Neural cell (in vitro differentiated cells): ENCODE measurements at regions not wholly inside any gene's neighbourhood (a gene's known extent, or its start where the extent isn't known, plus 50 kb on each side); places are given as distances from the start of the nearest gene placed in this dataset.

Experiments
- EP300 ChIP-seq: fragments of 450-650 bp; conservative IDR thresholded peaks from 2 replicates; pipeline ENCODE4 v1.6.1; 2014; ENCODE audit warnings: antibody characterized with exemption, mild to moderate bottlenecking, moderate library complexity; ENCODE audit not compliant: poor library complexity, severe bottlenecking
- EZH2 ChIP-seq: fragments of 200-600, 300-800 bp; shearing (Covaris generic), sonication (generic); IDR thresholded peaks from 2 replicates; pipeline ENCODE4 v1.6.1; 2014; ENCODE audit warnings: antibody characterized with exemption, low read length, borderline replicate concordance, mild to moderate bottlenecking; ENCODE audit not compliant: insufficient read depth, poor library complexity, severe bottlenecking
- MXI1 ChIP-seq: fragments of 450-650 bp; conservative IDR thresholded peaks from 2 replicates; pipeline ENCODE4 v1.6.1; 2014; ENCODE audit warnings: antibody characterized with exemption, mild to moderate bottlenecking; ENCODE audit not compliant: poor library complexity, severe bottlenecking
- POLR2AphosphoS5 ChIP-seq: IDR thresholded peaks from 2 replicates; pipeline ENCODE4 v1.6.1; 2012
- RAD21 ChIP-seq: fragments of 450-650 bp; conservative IDR thresholded peaks from 2 replicates; pipeline ENCODE4 v1.6.1; 2014; ENCODE audit warnings: antibody characterized with exemption, mild to moderate bottlenecking, moderate library complexity
- SMC3 ChIP-seq: fragments of 450-650 bp; conservative IDR thresholded peaks from 2 replicates; pipeline ENCODE4 v1.6.1; 2014; ENCODE audit warnings: antibody characterized with exemption, mild to moderate bottlenecking, moderate library complexity; ENCODE audit not compliant: poor library complexity
- TAF1 ChIP-seq: IDR thresholded peaks from 2 replicates; pipeline ENCODE4 v1.6.1; 2012; ENCODE audit warnings: low read depth
- TF ChIP-seq, protein P1 (sequence below): fragments of 450-650 bp; IDR thresholded peaks from 2 replicates; pipeline ENCODE4 v1.5.1; 2014; ENCODE audit warnings: antibody characterized with exemption, mild to moderate bottlenecking, moderate library complexity; ENCODE audit not compliant: poor library complexity, severe bottlenecking
- TF ChIP-seq, protein P2 (sequence below): IDR thresholded peaks from 2 replicates; pipeline ENCODE4 v1.6.1; 2012; ENCODE audit warnings: borderline replicate concordance

DNA sequence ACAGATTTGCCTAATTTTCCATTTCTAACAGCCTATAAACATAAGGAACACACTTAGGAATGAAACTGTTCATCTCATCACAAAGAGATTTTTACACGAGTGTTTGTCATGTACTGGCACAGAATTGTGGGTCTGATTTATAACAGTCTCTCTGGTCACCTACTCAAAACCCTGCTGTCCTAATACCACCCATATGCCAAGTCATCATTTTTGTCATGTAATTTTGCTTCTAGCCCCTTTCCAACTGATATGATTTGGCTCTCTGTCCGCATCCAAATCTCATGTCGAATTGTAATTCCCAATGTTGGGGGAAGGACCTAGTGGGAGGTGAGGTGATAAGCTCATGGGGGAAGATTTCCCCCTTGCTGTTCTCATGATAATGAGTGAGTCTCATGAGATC is 284.1 kb upstream of the SLITRK2 start:
- TF ChIP-seq POLR2AphosphoS5 (no peak), MXI1 (no peak), EZH2 (no peak), SMC3 (no peak), RAD21 (no peak), TAF1 (no peak), EP300 (no peak)
- TF ChIP-seq, protein P1, sequence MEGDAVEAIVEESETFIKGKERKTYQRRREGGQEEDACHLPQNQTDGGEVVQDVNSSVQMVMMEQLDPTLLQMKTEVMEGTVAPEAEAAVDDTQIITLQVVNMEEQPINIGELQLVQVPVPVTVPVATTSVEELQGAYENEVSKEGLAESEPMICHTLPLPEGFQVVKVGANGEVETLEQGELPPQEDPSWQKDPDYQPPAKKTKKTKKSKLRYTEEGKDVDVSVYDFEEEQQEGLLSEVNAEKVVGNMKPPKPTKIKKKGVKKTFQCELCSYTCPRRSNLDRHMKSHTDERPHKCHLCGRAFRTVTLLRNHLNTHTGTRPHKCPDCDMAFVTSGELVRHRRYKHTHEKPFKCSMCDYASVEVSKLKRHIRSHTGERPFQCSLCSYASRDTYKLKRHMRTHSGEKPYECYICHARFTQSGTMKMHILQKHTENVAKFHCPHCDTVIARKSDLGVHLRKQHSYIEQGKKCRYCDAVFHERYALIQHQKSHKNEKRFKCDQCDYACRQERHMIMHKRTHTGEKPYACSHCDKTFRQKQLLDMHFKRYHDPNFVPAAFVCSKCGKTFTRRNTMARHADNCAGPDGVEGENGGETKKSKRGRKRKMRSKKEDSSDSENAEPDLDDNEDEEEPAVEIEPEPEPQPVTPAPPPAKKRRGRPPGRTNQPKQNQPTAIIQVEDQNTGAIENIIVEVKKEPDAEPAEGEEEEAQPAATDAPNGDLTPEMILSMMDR: no peak
- TF ChIP-seq, protein P2, sequence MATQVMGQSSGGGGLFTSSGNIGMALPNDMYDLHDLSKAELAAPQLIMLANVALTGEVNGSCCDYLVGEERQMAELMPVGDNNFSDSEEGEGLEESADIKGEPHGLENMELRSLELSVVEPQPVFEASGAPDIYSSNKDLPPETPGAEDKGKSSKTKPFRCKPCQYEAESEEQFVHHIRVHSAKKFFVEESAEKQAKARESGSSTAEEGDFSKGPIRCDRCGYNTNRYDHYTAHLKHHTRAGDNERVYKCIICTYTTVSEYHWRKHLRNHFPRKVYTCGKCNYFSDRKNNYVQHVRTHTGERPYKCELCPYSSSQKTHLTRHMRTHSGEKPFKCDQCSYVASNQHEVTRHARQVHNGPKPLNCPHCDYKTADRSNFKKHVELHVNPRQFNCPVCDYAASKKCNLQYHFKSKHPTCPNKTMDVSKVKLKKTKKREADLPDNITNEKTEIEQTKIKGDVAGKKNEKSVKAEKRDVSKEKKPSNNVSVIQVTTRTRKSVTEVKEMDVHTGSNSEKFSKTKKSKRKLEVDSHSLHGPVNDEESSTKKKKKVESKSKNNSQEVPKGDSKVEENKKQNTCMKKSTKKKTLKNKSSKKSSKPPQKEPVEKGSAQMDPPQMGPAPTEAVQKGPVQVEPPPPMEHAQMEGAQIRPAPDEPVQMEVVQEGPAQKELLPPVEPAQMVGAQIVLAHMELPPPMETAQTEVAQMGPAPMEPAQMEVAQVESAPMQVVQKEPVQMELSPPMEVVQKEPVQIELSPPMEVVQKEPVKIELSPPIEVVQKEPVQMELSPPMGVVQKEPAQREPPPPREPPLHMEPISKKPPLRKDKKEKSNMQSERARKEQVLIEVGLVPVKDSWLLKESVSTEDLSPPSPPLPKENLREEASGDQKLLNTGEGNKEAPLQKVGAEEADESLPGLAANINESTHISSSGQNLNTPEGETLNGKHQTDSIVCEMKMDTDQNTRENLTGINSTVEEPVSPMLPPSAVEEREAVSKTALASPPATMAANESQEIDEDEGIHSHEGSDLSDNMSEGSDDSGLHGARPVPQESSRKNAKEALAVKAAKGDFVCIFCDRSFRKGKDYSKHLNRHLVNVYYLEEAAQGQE: no peak
